K562 (cell line): ENCODE measurements at regions not wholly inside any gene's neighbourhood (a gene's known extent, or its start where the extent isn't known, plus 50 kb on each side); places are given as distances from the start of the nearest gene placed in this dataset.

Experiments
- ILF3 ChIP-seq: fragments of 450-650 bp; IDR thresholded peaks from 2 replicates; pipeline ENCODE4 v1.6.1; 2018; ENCODE audit warnings: antibody characterized with exemption, mild to moderate bottlenecking, moderate library complexity, borderline replicate concordance
- KDM1A ChIP-seq, 2 experiments: fragments of 450-650 bp; IDR thresholded peaks; 2 replicates each; pipeline ENCODE4 v1.6.1; 2016; ENCODE audit warnings: mild to moderate bottlenecking in 2 of 2
- LCOR ChIP-seq: sonication (generic); formaldehyde crosslinking; IDR thresholded peaks from 2 replicates; pipeline ENCODE4 v1.8.0; 2022; ENCODE audit warnings: mild to moderate bottlenecking, missing genetic modification reagents
- POLR2A ChIP-seq: fragments of 450-650 bp; conservative IDR thresholded peaks from 2 replicates; pipeline ENCODE4 v1.6.1; 2016
- SIN3A ChIP-seq, 2 experiments: fragments of 150-350 bp in 1 of 2; IDR thresholded peaks; 2 replicates each; pipeline ENCODE4 v1.6.1; 2011 to 2016; ENCODE audit warnings: borderline replicate concordance in 2 of 2, low read depth in 2 of 2, low read length in 2 of 2, mild to moderate bottlenecking in 2 of 2, moderate library complexity in 2 of 2; ENCODE audit not compliant: control insufficient read depth in 1 of 2
- TAF1 ChIP-seq: IDR thresholded peaks from 2 replicates; pipeline ENCODE4 v1.6.1; 2011; ENCODE audit warnings: mild to moderate bottlenecking, low read length, moderate library complexity; ENCODE audit not compliant: insufficient read depth, control insufficient read depth, severe bottlenecking; ENCODE audit errors: extremely low read depth
- ZNF263 ChIP-seq: sonication (generic); formaldehyde crosslinking; IDR thresholded peaks from 2 replicates; pipeline ENCODE4 v1.8.0; 2022; ENCODE audit warnings: mild to moderate bottlenecking, missing genetic modification reagents, borderline replicate concordance
- TF ChIP-seq, protein P1 (sequence below): sonication (generic); formaldehyde crosslinking; IDR thresholded peaks from 2 replicates; pipeline ENCODE4 v1.8.1; 2023; ENCODE audit warnings: mild to moderate bottlenecking, missing genetic modification reagents
- TF ChIP-seq, protein P2 (sequence below): fragments of 450-650 bp; IDR thresholded peaks from 2 replicates; pipeline ENCODE4 v1.6.1; 2016; ENCODE audit warnings: low read depth, mild to moderate bottlenecking, moderate library complexity

DNA sequence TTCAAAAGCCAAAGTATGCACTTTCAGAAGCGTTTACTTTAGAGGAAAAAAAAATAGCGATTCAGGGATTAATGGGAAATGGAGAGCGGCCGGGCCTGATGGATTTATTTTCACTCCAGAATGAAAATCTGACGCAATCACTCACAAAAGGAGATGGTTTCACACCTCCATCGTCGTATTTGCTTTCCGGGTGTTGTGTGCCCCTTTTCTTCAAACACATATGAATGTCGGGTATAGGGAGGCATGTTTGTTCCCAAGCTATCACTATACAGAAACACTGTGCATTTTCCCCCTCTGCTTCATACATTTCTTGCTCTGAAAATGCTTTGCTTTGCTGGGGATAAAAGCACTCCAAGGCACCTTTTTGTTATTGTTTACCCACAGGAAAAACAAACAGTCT lies 562.2 kb upstream of the ZFHX3 start:
- TF ChIP-seq, protein P1, sequence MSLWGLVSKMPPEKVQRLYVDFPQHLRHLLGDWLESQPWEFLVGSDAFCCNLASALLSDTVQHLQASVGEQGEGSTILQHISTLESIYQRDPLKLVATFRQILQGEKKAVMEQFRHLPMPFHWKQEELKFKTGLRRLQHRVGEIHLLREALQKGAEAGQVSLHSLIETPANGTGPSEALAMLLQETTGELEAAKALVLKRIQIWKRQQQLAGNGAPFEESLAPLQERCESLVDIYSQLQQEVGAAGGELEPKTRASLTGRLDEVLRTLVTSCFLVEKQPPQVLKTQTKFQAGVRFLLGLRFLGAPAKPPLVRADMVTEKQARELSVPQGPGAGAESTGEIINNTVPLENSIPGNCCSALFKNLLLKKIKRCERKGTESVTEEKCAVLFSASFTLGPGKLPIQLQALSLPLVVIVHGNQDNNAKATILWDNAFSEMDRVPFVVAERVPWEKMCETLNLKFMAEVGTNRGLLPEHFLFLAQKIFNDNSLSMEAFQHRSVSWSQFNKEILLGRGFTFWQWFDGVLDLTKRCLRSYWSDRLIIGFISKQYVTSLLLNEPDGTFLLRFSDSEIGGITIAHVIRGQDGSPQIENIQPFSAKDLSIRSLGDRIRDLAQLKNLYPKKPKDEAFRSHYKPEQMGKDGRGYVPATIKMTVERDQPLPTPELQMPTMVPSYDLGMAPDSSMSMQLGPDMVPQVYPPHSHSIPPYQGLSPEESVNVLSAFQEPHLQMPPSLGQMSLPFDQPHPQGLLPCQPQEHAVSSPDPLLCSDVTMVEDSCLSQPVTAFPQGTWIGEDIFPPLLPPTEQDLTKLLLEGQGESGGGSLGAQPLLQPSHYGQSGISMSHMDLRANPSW (CRISPR knock-in tag) = no peak
- TF ChIP-seq SIN3A (IDR thresholded peaks at IDR 0.05; ENCODE audit: borderline replicate concordance in 2 of 2, control insufficient read depth in 1 of 2, low read depth in 2 of 2, low read length in 2 of 2) = no peak
- no peak for TF ChIP-seq ZNF263 (CRISPR knock-in tag)
- TF ChIP-seq ILF3 = no peak
- TF ChIP-seq LCOR (CRISPR knock-in tag) = no peak
- TF ChIP-seq, protein P2, sequence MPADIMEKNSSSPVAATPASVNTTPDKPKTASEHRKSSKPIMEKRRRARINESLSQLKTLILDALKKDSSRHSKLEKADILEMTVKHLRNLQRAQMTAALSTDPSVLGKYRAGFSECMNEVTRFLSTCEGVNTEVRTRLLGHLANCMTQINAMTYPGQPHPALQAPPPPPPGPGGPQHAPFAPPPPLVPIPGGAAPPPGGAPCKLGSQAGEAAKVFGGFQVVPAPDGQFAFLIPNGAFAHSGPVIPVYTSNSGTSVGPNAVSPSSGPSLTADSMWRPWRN = no peak
- no peak for TF ChIP-seq POLR2A
- no peak for TF ChIP-seq KDM1A (IDR thresholded peaks at IDR 0.05)
- no peak for TF ChIP-seq TAF1
